ENCODE measurements at regions not wholly inside any gene's neighbourhood (a gene's known extent, or its start where the extent isn't known, plus 50 kb on each side); places are given as distances from the start of the nearest gene placed in this dataset.

DNA sequence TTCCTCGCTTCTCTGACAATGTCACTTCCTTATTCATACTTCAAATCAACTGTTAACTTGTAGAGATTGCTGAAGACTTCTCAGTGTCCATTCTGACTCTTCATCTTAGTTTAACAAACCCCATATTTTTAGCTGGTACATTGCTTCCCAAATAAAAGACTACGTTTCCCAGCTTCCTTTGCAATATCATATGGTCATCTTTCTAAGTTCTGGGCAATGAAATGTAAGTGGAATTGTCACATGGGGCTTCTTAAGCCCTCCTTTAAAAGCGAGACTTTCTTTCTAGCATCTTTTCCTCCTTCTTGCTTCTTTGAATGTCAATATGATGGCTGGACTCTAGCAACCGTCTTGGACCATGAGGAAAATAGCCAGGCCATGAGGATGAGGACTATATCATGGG lies 239.0 kb downstream of the ZNF621 start:
- no peak overlapping the region for H3K27ac ChIP-seq
- intact Hi-C loops (cut with DNase I), result no loop called here
- H3K36me3 ChIP-seq, result no peaks in the 10 kb centered on the region
- H3K4me1 ChIP-seq, result no peaks in the 10 kb centered on the region
- no peaks in the 10 kb centered on the region for H3K27me3 ChIP-seq
- H3K9me3 ChIP-seq, result no peaks in the 10 kb centered on the region
- no peak overlapping the region for H3K4me3 ChIP-seq (replicated peaks in 1 of 3)
- TF ChIP-seq, protein P1, sequence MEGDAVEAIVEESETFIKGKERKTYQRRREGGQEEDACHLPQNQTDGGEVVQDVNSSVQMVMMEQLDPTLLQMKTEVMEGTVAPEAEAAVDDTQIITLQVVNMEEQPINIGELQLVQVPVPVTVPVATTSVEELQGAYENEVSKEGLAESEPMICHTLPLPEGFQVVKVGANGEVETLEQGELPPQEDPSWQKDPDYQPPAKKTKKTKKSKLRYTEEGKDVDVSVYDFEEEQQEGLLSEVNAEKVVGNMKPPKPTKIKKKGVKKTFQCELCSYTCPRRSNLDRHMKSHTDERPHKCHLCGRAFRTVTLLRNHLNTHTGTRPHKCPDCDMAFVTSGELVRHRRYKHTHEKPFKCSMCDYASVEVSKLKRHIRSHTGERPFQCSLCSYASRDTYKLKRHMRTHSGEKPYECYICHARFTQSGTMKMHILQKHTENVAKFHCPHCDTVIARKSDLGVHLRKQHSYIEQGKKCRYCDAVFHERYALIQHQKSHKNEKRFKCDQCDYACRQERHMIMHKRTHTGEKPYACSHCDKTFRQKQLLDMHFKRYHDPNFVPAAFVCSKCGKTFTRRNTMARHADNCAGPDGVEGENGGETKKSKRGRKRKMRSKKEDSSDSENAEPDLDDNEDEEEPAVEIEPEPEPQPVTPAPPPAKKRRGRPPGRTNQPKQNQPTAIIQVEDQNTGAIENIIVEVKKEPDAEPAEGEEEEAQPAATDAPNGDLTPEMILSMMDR (IDR thresholded peaks at IDR 0.05), result no peak
- no peak for TF ChIP-seq POLR2A (IDR thresholded peaks at IDR 0.05)
- WGBS, 2 donors, result 93% methylated on average over 4 of the region's 4 CpGs
- DNase-seq, result no peak

DNA sequence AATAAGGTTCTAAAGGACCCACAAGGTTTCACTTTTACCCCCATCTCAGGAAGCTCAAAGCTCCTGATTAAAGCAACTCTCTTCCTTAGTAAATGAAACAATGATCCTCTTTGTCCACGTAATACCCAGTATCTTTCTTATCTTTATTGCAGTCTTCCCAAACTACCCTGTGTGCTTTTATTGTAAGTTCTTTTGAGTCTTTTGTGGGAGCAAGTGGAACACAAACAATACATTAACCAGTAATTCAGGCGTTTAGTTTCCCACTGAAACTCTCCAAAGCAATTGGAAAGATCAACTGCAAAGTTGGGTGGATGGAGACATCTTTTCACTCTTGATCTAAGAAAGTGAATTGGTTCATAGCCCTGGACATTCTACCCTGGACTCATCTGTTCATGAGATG lies 240.0 kb downstream of the ZNF621 start:
- no peaks in the 10 kb centered on the region for H3K9me3 ChIP-seq
- no peaks in the 10 kb centered on the region for H3K27me3 ChIP-seq
- DNase-seq, result no peak
- H3K36me3 ChIP-seq, result no peaks in the 10 kb centered on the region
- no peak for TF ChIP-seq POLR2A (IDR thresholded peaks at IDR 0.05)
- TF ChIP-seq, protein P1 (IDR thresholded peaks at IDR 0.05), result no peak
- no peak overlapping the region for H3K27ac ChIP-seq
- 57 to 59% methylated on average over 2 of the region's 2 CpGs for WGBS, 2 donors
- intact Hi-C loops (cut with DNase I), result no loop called here
- H3K4me3 ChIP-seq (replicated peaks in 1 of 3), result no peak overlapping the region
- H3K4me1 ChIP-seq, result no peaks in the 10 kb centered on the region

DNA sequence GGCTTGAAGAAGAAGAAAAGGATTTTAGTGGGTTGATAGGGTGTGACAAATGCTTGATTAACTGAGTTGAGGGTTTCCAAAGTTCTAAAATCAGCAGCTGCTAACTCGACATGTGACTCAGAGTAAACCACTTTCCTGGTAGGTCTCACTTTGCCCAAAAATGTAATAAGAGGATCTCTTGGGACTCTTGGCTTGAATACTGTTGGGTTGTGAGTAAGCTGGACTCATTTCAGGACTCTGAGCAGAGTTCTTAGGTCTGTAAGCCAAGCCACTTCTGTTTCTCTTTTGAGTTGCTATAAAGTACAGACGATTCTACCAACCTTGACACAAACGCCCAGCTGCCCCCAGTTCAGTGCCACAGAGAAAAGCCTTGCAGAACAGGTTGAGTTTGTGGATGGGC lies 241.1 kb downstream of the ZNF621 start:
- no peak overlapping the region for H3K4me3 ChIP-seq (replicated peaks in 1 of 3)
- peak in 1 of 2 donors; percentile 20 for DNase-seq
- H3K36me3 ChIP-seq, result no peaks in the 10 kb centered on the region
- no peaks in the 10 kb centered on the region for H3K4me1 ChIP-seq
- intact Hi-C loops (cut with DNase I), result no loop called here
- no peak for TF ChIP-seq POLR2A (IDR thresholded peaks at IDR 0.05)
- TF ChIP-seq, protein P1 (IDR thresholded peaks at IDR 0.05), result no peak
- H3K27ac ChIP-seq, result no peak overlapping the region
- 14 to 34% methylated on average over 3 of the region's 3 CpGs for WGBS, 2 donors
- no peaks in the 10 kb centered on the region for H3K27me3 ChIP-seq
- H3K9me3 ChIP-seq, result no peaks in the 10 kb centered on the region

DNA sequence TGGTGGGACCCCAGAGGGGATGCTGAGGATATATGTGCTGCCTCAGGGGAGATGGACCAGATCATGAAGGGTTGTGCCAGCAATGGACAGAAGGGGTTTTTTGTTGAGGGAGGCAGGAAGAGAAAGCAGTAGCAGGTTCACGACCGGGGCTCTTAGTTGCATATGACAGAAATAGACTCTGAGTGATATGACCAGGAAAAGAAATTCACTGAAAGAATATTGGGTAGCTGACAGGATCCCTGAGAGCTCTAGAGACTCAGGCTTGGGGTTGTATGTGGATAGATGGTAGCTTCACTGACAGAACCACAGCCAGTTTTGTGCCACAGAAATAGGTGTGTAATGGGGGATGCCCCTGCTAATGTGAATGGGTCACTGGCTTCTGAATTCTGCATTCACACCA lies 241.6 kb downstream of the ZNF621 start:
- no peak for DNase-seq
- H3K9me3 ChIP-seq, result no peaks in the 10 kb centered on the region
- H3K27me3 ChIP-seq, result no peaks in the 10 kb centered on the region
- no peaks in the 10 kb centered on the region for H3K4me1 ChIP-seq
- 90 to 91% methylated on average over 2 of the region's 2 CpGs for WGBS, 2 donors
- H3K4me3 ChIP-seq (replicated peaks in 1 of 3), result no peak overlapping the region
- intact Hi-C loops (cut with DNase I), result no loop called here
- H3K36me3 ChIP-seq, result no peaks in the 10 kb centered on the region
- TF ChIP-seq, protein P1 (IDR thresholded peaks at IDR 0.05), result no peak
- no peak overlapping the region for H3K27ac ChIP-seq

DNA sequence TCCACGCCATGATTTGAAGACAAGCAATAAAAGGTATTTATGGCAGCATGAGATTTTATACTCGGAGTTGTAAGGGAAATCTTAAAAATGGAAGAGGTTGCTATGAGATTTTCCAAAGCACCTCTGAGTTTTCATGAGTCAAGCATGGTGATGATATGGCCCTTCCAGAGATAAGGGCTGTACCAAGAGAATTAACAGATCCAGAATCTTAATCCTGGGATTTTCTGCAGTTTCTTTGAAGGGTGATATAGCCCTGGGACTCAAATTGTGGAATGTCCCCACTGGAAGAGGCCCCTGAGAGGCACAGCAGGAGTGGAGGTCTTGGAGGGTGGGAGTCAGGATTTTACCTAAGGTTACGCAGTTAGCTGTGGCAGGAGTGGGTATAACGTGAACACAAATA lies 243.3 kb downstream of the ZNF621 start:
- Histone ChIP-seq H3K27me3 (no peaks in the 10 kb centered on the region), H3K36me3 (no peaks in the 10 kb centered on the region), H3K27ac (no peak overlapping the region), H3K9me3 (no peaks in the 10 kb centered on the region), H3K4me3 (replicated peaks in 1 of 3) (no peak overlapping the region), H3K4me1 (no peaks in the 10 kb centered on the region)
- 93 to 95% methylated on average over 4 of the region's 4 CpGs for WGBS, 2 donors
- intact Hi-C loops (cut with DNase I), result no loop called here
- TF ChIP-seq, protein P1 (IDR thresholded peaks at IDR 0.05), result no peak
- TF ChIP-seq POLR2A (IDR thresholded peaks at IDR 0.05), result no peak
- DNase-seq, result no peak

All from thyroid gland (tissue), 4 donors.